ENCODE measurements at regions not wholly inside any gene's neighbourhood (a gene's known extent, or its start where the extent isn't known, plus 50 kb on each side); places are given as distances from the start of the nearest gene placed in this dataset.

DNA sequence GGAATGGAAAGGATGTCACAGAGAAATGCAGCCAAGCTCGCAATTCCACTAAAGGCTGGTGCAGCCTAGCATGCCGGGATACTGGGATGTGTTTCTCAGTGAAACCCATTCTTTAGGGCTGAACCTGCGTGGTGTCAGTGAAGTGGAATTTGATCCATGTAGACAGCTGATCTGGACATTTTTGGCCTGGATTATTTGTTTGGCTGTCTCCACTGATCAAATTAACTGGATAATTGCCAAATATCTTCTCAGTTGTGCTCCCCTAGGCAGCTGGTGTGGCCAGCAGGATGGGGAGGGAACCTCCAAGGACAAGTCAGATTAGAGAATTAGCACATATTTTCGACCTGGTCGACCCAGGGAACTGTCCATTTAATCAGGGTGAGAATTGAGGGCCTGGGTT is 318.4 kb downstream of the RPS6KC1 start:
- no peak overlapping the region for H2AK5ac ChIP-seq (ENCODE audit: low read length)
- no peak overlapping the region for H3K27ac ChIP-seq (ENCODE audit: low read depth, low read length)
- H2BK120ac ChIP-seq (ENCODE audit: low read depth, low read length): no peak overlapping the region
- H3K4me3 ChIP-seq (ENCODE audit: low read length): no peak overlapping the region
- H3K4ac ChIP-seq (ENCODE audit: low read depth, low read length): no peak overlapping the region
- no peak overlapping the region for H3K56ac ChIP-seq (ENCODE audit: low read length)
- no peak overlapping the region for H2BK15ac ChIP-seq (replicated peaks; ENCODE audit: low read depth)
- no peaks in the 10 kb centered on the region for H3K4me1 ChIP-seq (ENCODE audit: control insufficient read depth, low read depth, low read length)
- H3K18ac ChIP-seq (ENCODE audit: low read length): no peak overlapping the region
- H3K79me1 ChIP-seq (ENCODE audit: low read length): no peaks in the 10 kb centered on the region
- no peak overlapping the region for H3K4me2 ChIP-seq (ENCODE audit: low read length)
- no peak overlapping the region for H2BK5ac ChIP-seq (ENCODE audit: low read length)
- no peak overlapping the region for H4K5ac ChIP-seq (ENCODE audit: low read length)
- no CpG with 5 or more reads among the region's 5 CpGs for WGBS (ENCODE audit: extremely low coverage, insufficient coverage, low lambda C conversion rate)
- H4K8ac ChIP-seq (ENCODE audit: low read depth, low read length): no peak overlapping the region
- H3K79me2 ChIP-seq (ENCODE audit: control insufficient read depth, insufficient read depth, low read length): no peaks in the 10 kb centered on the region
- no peak overlapping the region for H3K9ac ChIP-seq (ENCODE audit: low read length)
- H3K23ac ChIP-seq (ENCODE audit: low read length): no peak overlapping the region
- no peak for DNase-seq
- no peaks in the 10 kb centered on the region for H3K27me3 ChIP-seq (ENCODE audit: insufficient read depth, low read length, poor library complexity)
- no peaks in the 10 kb centered on the region for H3K36me3 ChIP-seq (ENCODE audit: control insufficient read depth, insufficient read depth, low read length)

DNA sequence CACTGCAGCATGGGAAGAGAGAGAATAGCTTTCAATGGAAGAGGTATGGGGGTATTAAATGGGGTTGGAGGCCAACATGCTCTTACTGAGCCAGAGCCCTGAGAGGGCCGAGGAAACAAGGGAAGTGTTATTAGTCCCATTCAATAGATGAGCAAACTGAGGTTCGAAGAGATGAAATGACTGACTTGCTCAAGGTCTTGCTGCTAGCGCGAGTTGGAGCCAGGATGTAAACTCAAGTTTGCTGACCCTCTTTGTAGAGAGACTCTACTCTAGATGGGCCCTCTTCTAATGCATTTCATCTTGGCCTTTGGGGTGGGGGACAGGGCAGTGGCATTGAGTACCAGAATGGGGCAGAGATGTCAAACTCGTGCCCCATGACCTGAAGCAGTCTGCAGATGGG is 319.5 kb downstream of the RPS6KC1 start:
- Histone ChIP-seq H2BK15ac (replicated peaks; ENCODE audit: low read depth) (no peak overlapping the region), H3K27me3 (ENCODE audit: insufficient read depth, low read length, poor library complexity) (no peaks in the 10 kb centered on the region), H3K79me2 (ENCODE audit: control insufficient read depth, insufficient read depth, low read length) (no peaks in the 10 kb centered on the region), H3K9ac (ENCODE audit: low read length) (no peak overlapping the region), H2BK5ac (ENCODE audit: low read length) (no peak overlapping the region), H3K56ac (ENCODE audit: low read length) (no peak overlapping the region), H3K79me1 (ENCODE audit: low read length) (no peaks in the 10 kb centered on the region), H4K8ac (ENCODE audit: low read depth, low read length) (no peak overlapping the region), H3K4me3 (ENCODE audit: low read length) (no peak overlapping the region), H3K36me3 (ENCODE audit: control insufficient read depth, insufficient read depth, low read length) (no peaks in the 10 kb centered on the region), H3K23ac (ENCODE audit: low read length) (no peak overlapping the region), H4K5ac (ENCODE audit: low read length) (no peak overlapping the region), H3K4ac (ENCODE audit: low read depth, low read length) (no peak overlapping the region), H2BK120ac (ENCODE audit: low read depth, low read length) (no peak overlapping the region), H3K4me2 (ENCODE audit: low read length) (no peak overlapping the region), H3K18ac (ENCODE audit: low read length) (no peak overlapping the region), H3K27ac (ENCODE audit: low read depth, low read length) (no peak overlapping the region), H2AK5ac (ENCODE audit: low read length) (no peak overlapping the region), H3K4me1 (ENCODE audit: control insufficient read depth, low read depth, low read length) (no peaks in the 10 kb centered on the region)
- DNase-seq: no peak
- no CpG with 5 or more reads among the region's 5 CpGs for whole genome bisulfite sequencing (ENCODE audit: extremely low coverage, insufficient coverage, low lambda C conversion rate)

DNA sequence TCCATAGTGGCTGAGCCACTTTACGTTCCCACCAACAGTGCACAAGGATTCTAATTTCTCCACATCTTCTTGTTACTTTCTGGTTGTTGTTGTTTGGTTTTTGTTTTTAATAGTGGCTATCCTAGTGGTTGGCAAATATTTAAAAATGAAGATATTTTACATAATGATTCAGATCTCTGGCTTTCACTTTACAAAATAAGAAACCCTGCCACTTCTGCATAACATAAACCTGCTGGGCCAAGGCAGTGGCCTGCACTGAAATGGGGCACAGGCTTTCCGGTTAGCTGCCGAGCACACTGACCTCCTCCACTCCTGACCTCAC is 320.4 kb downstream of the RPS6KC1 start:
- H3K4me1 ChIP-seq (ENCODE audit: control insufficient read depth, low read depth, low read length): peaks cover 1% of the 10 kb centered on the region
- no peak overlapping the region for H3K27ac ChIP-seq (ENCODE audit: low read depth, low read length)
- no peak overlapping the region for H2BK15ac ChIP-seq (replicated peaks; ENCODE audit: low read depth)
- no peaks in the 10 kb centered on the region for H3K79me1 ChIP-seq (ENCODE audit: low read length)
- no peak overlapping the region for H3K4ac ChIP-seq (ENCODE audit: low read depth, low read length)
- H4K8ac ChIP-seq (ENCODE audit: low read depth, low read length): no peak overlapping the region
- no peak overlapping the region for H3K9ac ChIP-seq (ENCODE audit: low read length)
- H3K56ac ChIP-seq (ENCODE audit: low read length): no peak overlapping the region
- H2BK120ac ChIP-seq (ENCODE audit: low read depth, low read length): no peak overlapping the region
- WGBS (ENCODE audit: extremely low coverage, insufficient coverage, low lambda C conversion rate): no CpG with 5 or more reads among the region's 3 CpGs
- H3K23ac ChIP-seq (ENCODE audit: low read length): no peak overlapping the region
- H3K27me3 ChIP-seq (ENCODE audit: insufficient read depth, low read length, poor library complexity): no peaks in the 10 kb centered on the region
- no peak overlapping the region for H2BK5ac ChIP-seq (ENCODE audit: low read length)
- H3K4me2 ChIP-seq (ENCODE audit: low read length): no peak overlapping the region
- no peak overlapping the region for H3K4me3 ChIP-seq (ENCODE audit: low read length)
- no peak overlapping the region for H4K5ac ChIP-seq (ENCODE audit: low read length)
- no peak for DNase-seq
- H2AK5ac ChIP-seq (ENCODE audit: low read length): no peak overlapping the region
- H3K18ac ChIP-seq (ENCODE audit: low read length): no peak overlapping the region
- no peaks in the 10 kb centered on the region for H3K79me2 ChIP-seq (ENCODE audit: control insufficient read depth, insufficient read depth, low read length)
- H3K36me3 ChIP-seq (ENCODE audit: control insufficient read depth, insufficient read depth, low read length): no peaks in the 10 kb centered on the region

DNA sequence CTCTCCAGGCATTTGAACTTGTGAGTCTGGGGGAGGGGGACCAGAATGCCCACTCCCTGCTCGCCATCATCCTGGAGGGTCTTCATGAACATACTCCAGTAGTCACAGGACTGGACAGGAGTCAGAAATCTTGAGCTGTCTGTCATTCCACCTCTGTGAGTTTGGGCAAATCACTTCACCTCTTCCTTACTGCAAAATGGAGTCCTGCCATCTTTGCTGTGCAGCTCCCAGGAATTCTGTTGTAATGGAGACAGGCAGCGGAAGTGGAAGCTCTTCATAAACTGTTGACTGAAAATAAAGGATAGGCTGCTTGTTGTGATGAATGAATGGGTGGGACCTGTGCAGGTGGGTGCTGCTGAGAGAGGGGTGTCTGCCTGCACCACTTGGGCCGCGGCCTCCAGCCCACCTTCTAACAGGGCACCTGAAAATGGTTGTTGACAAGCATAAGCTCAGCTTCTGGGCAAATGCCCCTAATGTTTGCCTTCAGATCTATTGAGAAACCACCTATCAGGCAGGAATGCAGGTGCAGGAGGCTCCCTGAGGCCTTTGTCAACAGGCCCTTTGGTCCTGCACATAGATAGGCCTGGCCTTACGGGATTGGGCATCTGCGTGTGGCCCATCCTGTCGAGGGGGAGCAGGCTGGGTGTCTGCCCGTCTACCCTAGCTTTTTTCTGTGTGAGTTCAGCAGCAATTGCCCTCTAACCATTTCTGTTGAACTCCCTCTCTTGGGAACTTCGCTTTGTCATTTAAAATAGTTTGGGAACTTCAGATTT is 321.0 kb downstream of the RPS6KC1 start:
- WGBS (ENCODE audit: extremely low coverage, insufficient coverage, low lambda C conversion rate): no CpG with 5 or more reads among the region's 9 CpGs
- Histone ChIP-seq H2AK5ac (ENCODE audit: low read length) (no peak overlapping the region), H3K4me1 (ENCODE audit: control insufficient read depth, low read depth, low read length) (peaks cover 5% of the 10 kb centered on the region), H3K4me2 (ENCODE audit: low read length) (no peak overlapping the region), H3K36me3 (ENCODE audit: control insufficient read depth, insufficient read depth, low read length) (no peaks in the 10 kb centered on the region), H3K56ac (ENCODE audit: low read length) (no peak overlapping the region), H3K79me1 (ENCODE audit: low read length) (no peaks in the 10 kb centered on the region), H3K4me3 (ENCODE audit: low read length) (no peak overlapping the region), H2BK120ac (ENCODE audit: low read depth, low read length) (no peak overlapping the region), H3K18ac (ENCODE audit: low read length) (no peak overlapping the region), H2BK5ac (ENCODE audit: low read length) (no peak overlapping the region), H3K27me3 (ENCODE audit: insufficient read depth, low read length, poor library complexity) (no peaks in the 10 kb centered on the region), H3K9ac (ENCODE audit: low read length) (no peak overlapping the region), H2BK15ac (replicated peaks; ENCODE audit: low read depth) (no peak overlapping the region), H3K79me2 (ENCODE audit: control insufficient read depth, insufficient read depth, low read length) (no peaks in the 10 kb centered on the region), H3K27ac (ENCODE audit: low read depth, low read length) (no peak overlapping the region), H4K8ac (ENCODE audit: low read depth, low read length) (no peak overlapping the region), H3K23ac (ENCODE audit: low read length) (no peak overlapping the region), H4K5ac (ENCODE audit: low read length) (no peak overlapping the region), H3K4ac (ENCODE audit: low read depth, low read length) (no peak overlapping the region)
- DNase-seq: no peak

DNA sequence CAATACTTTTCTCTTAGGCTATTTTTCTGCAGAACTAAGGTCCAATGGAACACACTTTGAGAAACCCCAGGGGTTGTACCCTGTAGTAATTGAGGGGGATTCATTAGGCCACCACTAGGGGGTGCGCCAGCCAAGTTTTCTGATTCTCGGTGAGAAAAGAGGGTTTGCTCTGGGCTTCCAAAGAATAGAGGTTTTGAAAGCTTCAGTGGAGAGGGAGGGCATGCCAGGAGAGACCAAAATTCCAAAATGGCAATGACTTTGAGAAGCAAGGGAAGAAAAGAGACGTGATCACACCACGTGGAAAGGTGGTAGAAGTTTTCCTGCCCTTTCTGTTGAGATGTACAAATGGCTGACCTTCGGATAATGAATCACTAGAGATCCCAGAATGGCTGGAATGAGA is 323.3 kb downstream of the RPS6KC1 start:
- Histone ChIP-seq H3K18ac (ENCODE audit: low read length) (no peak overlapping the region), H3K79me2 (ENCODE audit: control insufficient read depth, insufficient read depth, low read length) (no peaks in the 10 kb centered on the region), H3K27ac (ENCODE audit: low read depth, low read length) (no peak overlapping the region), H3K27me3 (ENCODE audit: insufficient read depth, low read length, poor library complexity) (no peaks in the 10 kb centered on the region), H3K4me2 (ENCODE audit: low read length) (no peak overlapping the region), H4K5ac (ENCODE audit: low read length) (no peak overlapping the region), H2BK120ac (ENCODE audit: low read depth, low read length) (no peak overlapping the region), H2BK15ac (replicated peaks; ENCODE audit: low read depth) (no peak overlapping the region), H3K4me3 (ENCODE audit: low read length) (no peak overlapping the region), H3K36me3 (ENCODE audit: control insufficient read depth, insufficient read depth, low read length) (no peaks in the 10 kb centered on the region), H3K23ac (ENCODE audit: low read length) (no peak overlapping the region), H2AK5ac (ENCODE audit: low read length) (no peak overlapping the region), H4K8ac (ENCODE audit: low read depth, low read length) (no peak overlapping the region), H3K9ac (ENCODE audit: low read length) (no peak overlapping the region), H3K4ac (ENCODE audit: low read depth, low read length) (no peak overlapping the region), H3K4me1 (ENCODE audit: control insufficient read depth, low read depth, low read length) (peaks cover 5% of the 10 kb centered on the region), H3K56ac (ENCODE audit: low read length) (no peak overlapping the region), H3K79me1 (ENCODE audit: low read length) (no peaks in the 10 kb centered on the region), H2BK5ac (ENCODE audit: low read length) (no peak overlapping the region)
- no CpG with 5 or more reads among the region's 5 CpGs for WGBS (ENCODE audit: extremely low coverage, insufficient coverage, low lambda C conversion rate)
- peak; percentile 84 for DNase-seq

DNA sequence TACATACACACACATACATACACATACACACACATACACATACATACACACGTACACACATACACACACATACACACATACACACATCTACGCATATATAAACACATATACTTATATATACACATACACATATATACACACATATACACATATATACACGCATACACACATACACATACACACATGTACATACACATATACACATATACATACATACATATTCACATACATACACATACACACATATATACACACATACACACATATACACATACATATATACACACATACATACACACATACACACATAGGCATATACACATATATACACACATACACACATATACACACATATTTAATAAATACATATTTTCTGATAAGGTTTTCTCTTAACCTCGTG is 324.0 kb downstream of the RPS6KC1 start:
- Histone ChIP-seq H3K79me2 (ENCODE audit: control insufficient read depth, insufficient read depth, low read length) (no peaks in the 10 kb centered on the region), H3K4me2 (ENCODE audit: low read length) (no peak overlapping the region), H2BK15ac (replicated peaks; ENCODE audit: low read depth) (no peak overlapping the region), H3K23ac (ENCODE audit: low read length) (no peak overlapping the region), H3K4me3 (ENCODE audit: low read length) (no peak overlapping the region), H3K79me1 (ENCODE audit: low read length) (no peaks in the 10 kb centered on the region), H4K8ac (ENCODE audit: low read depth, low read length) (no peak overlapping the region), H2AK5ac (ENCODE audit: low read length) (no peak overlapping the region), H3K18ac (ENCODE audit: low read length) (no peak overlapping the region), H3K9ac (ENCODE audit: low read length) (no peak overlapping the region), H3K4ac (ENCODE audit: low read depth, low read length) (no peak overlapping the region), H2BK120ac (ENCODE audit: low read depth, low read length) (no peak overlapping the region), H4K5ac (ENCODE audit: low read length) (no peak overlapping the region), H3K27me3 (ENCODE audit: insufficient read depth, low read length, poor library complexity) (no peaks in the 10 kb centered on the region), H3K4me1 (ENCODE audit: control insufficient read depth, low read depth, low read length) (peaks cover 5% of the 10 kb centered on the region), H3K36me3 (ENCODE audit: control insufficient read depth, insufficient read depth, low read length) (no peaks in the 10 kb centered on the region), H2BK5ac (ENCODE audit: low read length) (no peak overlapping the region), H3K27ac (ENCODE audit: low read depth, low read length) (no peak overlapping the region), H3K56ac (ENCODE audit: low read length) (no peak overlapping the region)
- no peak for DNase-seq
- 96% methylated on average over 3 of the region's 4 CpGs for WGBS (ENCODE audit: extremely low coverage, insufficient coverage, low lambda C conversion rate)

Data from mesendoderm (in vitro differentiated cells).